HFFc6 (cell line): ENCODE measurements at regions not wholly inside any gene's neighbourhood (a gene's known extent, or its start where the extent isn't known, plus 50 kb on each side); places are given as distances from the start of the nearest gene placed in this dataset.

ENCODE experiments used
- DNase-seq: peaks from one replicate; pipeline ENCODE4 v3.0.0-alpha.2; 2018
- H3K27ac Mint-ChIP-seq: 2 replicates; pipeline ENCODE4 v1.8.0; 2020; ENCODE audit warnings: mild to moderate bottlenecking, mixed read lengths
- H3K27me3 Mint-ChIP-seq: 2 replicates; pipeline ENCODE4 v1.8.0; 2021; ENCODE audit warnings: mild to moderate bottlenecking, moderate library complexity, mixed read lengths; ENCODE audit not compliant: insufficient read depth
- H3K36me3 Mint-ChIP-seq: 2 replicates; pipeline ENCODE4 v1.8.0; 2021; ENCODE audit warnings: low read depth, mixed read lengths
- H3K4me1 Mint-ChIP-seq: 2 replicates; pipeline ENCODE4 v1.8.0; 2020; ENCODE audit warnings: low read depth, mixed read lengths
- H3K4me3 Mint-ChIP-seq: 2 replicates; pipeline ENCODE4 v1.8.0; 2020; ENCODE audit warnings: mild to moderate bottlenecking, moderate library complexity, mixed read lengths
- H3K9me3 Mint-ChIP-seq: 2 replicates; pipeline ENCODE4 v1.8.0; 2020; ENCODE audit warnings: mild to moderate bottlenecking, mixed read lengths
- CTCF ChIP-seq: fragments of 200-600 bp; sonication (generic); IDR thresholded peaks from 2 replicates; pipeline ENCODE4 v1.5.0; 2021; ENCODE audit warnings: antibody characterized with exemption, mild to moderate bottlenecking

- Mint-ChIP-seq H3K4me1 (no peaks in the 10 kb centered on the region), H3K9me3 (no peaks in the 10 kb centered on the region), H3K27ac (no peak overlapping the region), H3K27me3 (no peaks in the 10 kb centered on the region), H3K36me3 (no peaks in the 10 kb centered on the region), H3K4me3 (no peak overlapping the region)
- no peak for DNase-seq
- TF ChIP-seq CTCF: no peak
These were observed 55.3 kb upstream of the NUDT12 start for GRCh38 chr5:103617913-103618312.

GRCh38 chr5:103617090-103617489 is 54.5 kb upstream of the NUDT12 start:
- H3K9me3 Mint-ChIP-seq: no peaks in the 10 kb centered on the region
- no peak overlapping the region for H3K27ac Mint-ChIP-seq
- H3K27me3 Mint-ChIP-seq: no peaks in the 10 kb centered on the region
- TF ChIP-seq CTCF: no peak
- H3K4me1 Mint-ChIP-seq: no peaks in the 10 kb centered on the region
- no peaks in the 10 kb centered on the region for H3K36me3 Mint-ChIP-seq
- no peak for DNase-seq
- no peak overlapping the region for H3K4me3 Mint-ChIP-seq

GRCh38 chr5:103612545-103612944 is 50.0 kb upstream of the NUDT12 start:
- no peak for DNase-seq
- no peak for TF ChIP-seq CTCF
- H3K36me3 Mint-ChIP-seq: no peaks in the 10 kb centered on the region
- H3K27me3 Mint-ChIP-seq: no peaks in the 10 kb centered on the region
- no peak overlapping the region for H3K4me3 Mint-ChIP-seq
- no peaks in the 10 kb centered on the region for H3K4me1 Mint-ChIP-seq
- H3K27ac Mint-ChIP-seq: no peak overlapping the region
- no peaks in the 10 kb centered on the region for H3K9me3 Mint-ChIP-seq
